CD4-positive, alpha-beta memory T cell (primary cell): ENCODE measurements at regions not wholly inside any gene's neighbourhood (a gene's known extent, or its start where the extent isn't known, plus 50 kb on each side); places are given as distances from the start of the nearest gene placed in this dataset.

ENCODE experiments used
- CTCF ChIA-PET: fragments of 350-600 bp; sonication (Branson Sonifier 250); formaldehyde crosslinking; loops from one replicate; lab custom pipeline; 2021; ENCODE audit warnings: inconsistent platforms; ENCODE audit not compliant: partially characterized antibody; lab: Charles Lee
- POLR2A ChIA-PET: fragments of 350-600 bp; sonication (Branson Sonifier 250); formaldehyde crosslinking; loops from one replicate; lab custom pipeline; 2021; ENCODE audit not compliant: partially characterized antibody; lab: Charles Lee
- DNase-seq, 5 donors: peaks; one replicate each; pipeline versions ENCODE4 v3.0.0 to v3.0.0-alpha.2; 2020 to 2022; ENCODE audit warnings: mixed read lengths in 1 of 5
- H3K27ac ChIP-seq: one replicate; pipeline ENCODE4 v1.7.0; 2013; ENCODE audit warnings: low read depth, low read length
- H3K27me3 ChIP-seq: 2 replicates; pipeline ENCODE4 v1.7.0; 2013; ENCODE audit warnings: mild to moderate bottlenecking, low read length, moderate library complexity; ENCODE audit not compliant: insufficient read depth
- H3K36me3 ChIP-seq: 2 replicates; pipeline ENCODE4 v1.7.0; 2013; ENCODE audit warnings: mild to moderate bottlenecking, low read length, moderate library complexity; ENCODE audit not compliant: insufficient read depth
- H3K4me1 ChIP-seq: 2 replicates; pipeline ENCODE4 v1.7.0; 2013; ENCODE audit warnings: mild to moderate bottlenecking, low read length, moderate library complexity; ENCODE audit not compliant: insufficient read depth
- H3K4me3 ChIP-seq, 2 donors: one replicate each; pipeline ENCODE4 v1.7.0; 2013; ENCODE audit warnings: low read length in 2 of 2, mild to moderate bottlenecking in 1 of 2
- H3K9me3 ChIP-seq, 2 donors: one replicate each; pipeline ENCODE4 v1.7.0; 2013; ENCODE audit warnings: low read length in 2 of 2, control low read depth in 1 of 2; ENCODE audit not compliant: control insufficient read depth in 1 of 2
- H3K27ac Mint-ChIP-seq, 7 donors: one replicate each; pipeline ENCODE4 v1.8.0; 2020 to 2021; ENCODE audit warnings: mixed read lengths in 7 of 7, mild to moderate bottlenecking in 6 of 7, inconsistent platforms in 3 of 7, moderate library complexity in 3 of 7
- H3K27me3 Mint-ChIP-seq, 2 donors: one replicate each; pipeline ENCODE4 v1.8.0; 2020 to 2021; ENCODE audit warnings: mixed read lengths in 2 of 2
- H3K36me3 Mint-ChIP-seq, 2 donors: one replicate each; pipeline ENCODE4 v1.8.0; 2020 to 2021; ENCODE audit warnings: mixed read lengths in 2 of 2, inconsistent platforms in 1 of 2, mild to moderate bottlenecking in 1 of 2
- H3K4me1 Mint-ChIP-seq, 4 donors: one replicate each; pipeline ENCODE4 v1.8.0; 2020 to 2021; ENCODE audit warnings: mixed read lengths in 4 of 4, mild to moderate bottlenecking in 1 of 4
- H3K4me3 Mint-ChIP-seq, 8 donors: one replicate each; pipeline ENCODE4 v1.8.0; 2020 to 2021; ENCODE audit warnings: mixed read lengths in 8 of 8, mild to moderate bottlenecking in 7 of 8, moderate library complexity in 6 of 8, inconsistent platforms in 3 of 8
- H3K9me3 Mint-ChIP-seq, 8 donors: one replicate each; pipeline ENCODE4 v1.8.0; 2020 to 2021; ENCODE audit warnings: mixed read lengths in 8 of 8, mild to moderate bottlenecking in 5 of 8, inconsistent platforms in 3 of 8, moderate library complexity in 1 of 8
- intact Hi-C: fragments of 100-400 bp; cut with micrococcal nuclease; formaldehyde crosslinking; loops from one replicate; pipeline ENCODE4 v1.15.1; 2023

- intact Hi-C loops, result no loop called here
- Mint-ChIP-seq H3K27ac (no peak overlapping the region), H3K4me3 (no peak overlapping the region), H3K27me3 (no peaks in the 10 kb centered on the region), H3K4me1 (no peaks in the 10 kb centered on the region), H3K36me3 (no peaks in the 10 kb centered on the region), H3K9me3 (peaks cover 0 to 8% (median 2%) of the 10 kb centered on the region in 8 donors)
- POLR2A ChIA-PET, result no interaction called here
- Histone ChIP-seq H3K27me3 (no peaks in the 10 kb centered on the region), H3K4me1 (no peaks in the 10 kb centered on the region), H3K9me3 (no peaks in the 10 kb centered on the region), H3K27ac (no peak overlapping the region), H3K4me3 (no peak overlapping the region), H3K36me3 (no peaks in the 10 kb centered on the region)
- CTCF ChIA-PET, result no interaction called here
- DNase-seq, result no peak
Observed at GRCh38 chr10:90481326-90481923, 376.4 kb downstream of the HTR7 start.

DNA sequence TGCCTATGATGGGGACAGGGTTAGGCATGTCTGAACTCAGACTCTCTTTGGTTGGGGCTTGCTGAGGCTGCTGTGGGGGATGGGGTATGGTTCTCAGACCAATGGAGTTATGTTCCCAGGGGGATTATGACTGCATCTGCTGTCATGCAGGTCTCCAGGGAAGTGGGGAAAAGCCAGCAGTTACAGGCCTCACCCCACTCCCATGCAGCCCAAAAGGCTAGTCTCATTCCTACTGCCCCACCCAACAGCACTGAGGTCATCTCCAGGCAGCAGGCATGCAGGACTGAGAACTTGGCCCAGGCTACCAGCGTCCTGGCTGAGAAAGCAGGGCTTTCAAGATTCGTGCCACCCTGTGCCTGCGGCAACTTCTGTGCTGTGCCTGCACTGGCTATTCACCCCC is 373.3 kb downstream of the HTR7 start:
- no peak overlapping the region for H3K4me3 Mint-ChIP-seq
- no peak for DNase-seq
- no peaks in the 10 kb centered on the region for H3K27me3 ChIP-seq

DNA sequence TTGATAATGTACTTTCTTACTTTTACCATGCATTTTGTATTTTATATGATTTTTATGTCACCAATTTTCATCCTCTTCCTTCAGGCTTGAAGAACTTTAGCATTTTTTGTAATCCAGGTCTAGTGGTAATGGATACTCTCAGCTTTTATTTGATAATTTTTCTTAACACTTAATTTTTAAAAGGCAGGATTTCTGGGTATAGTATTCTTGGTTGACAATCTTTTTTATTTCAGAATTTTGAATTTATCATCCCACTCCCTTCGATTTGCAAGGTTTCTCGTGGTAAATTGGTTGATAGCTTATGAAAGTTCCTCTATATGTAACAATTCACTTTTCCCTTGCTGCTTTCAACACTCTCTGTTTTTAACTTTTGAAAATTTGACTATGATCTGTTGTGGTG is 363.7 kb downstream of the HTR7 start:
- Histone ChIP-seq H3K4me1 (no peaks in the 10 kb centered on the region), H3K36me3 (no peaks in the 10 kb centered on the region), H3K9me3 (peaks cover 0 to 8% of the 10 kb centered on the region in 2 donors), H3K4me3 (no peak overlapping the region), H3K27ac (no peak overlapping the region), H3K27me3 (no peaks in the 10 kb centered on the region)
- CTCF ChIA-PET, result no interaction called here
- POLR2A ChIA-PET, result no interaction called here
- intact Hi-C loops, result no loop called here
- Mint-ChIP-seq H3K4me1 (no peaks in the 10 kb centered on the region), H3K9me3 (peaks cover 0 to 44% (median 27%) of the 10 kb centered on the region in 8 donors), H3K27ac (no peak overlapping the region), H3K36me3 (no peaks in the 10 kb centered on the region), H3K27me3 (no peaks in the 10 kb centered on the region), H3K4me3 (no peak overlapping the region)
- no peak for DNase-seq

More for the DNA sequence above, 373.3 kb downstream of the HTR7 start:
- intact Hi-C loops, result no loop called here
- H3K4me1 ChIP-seq, result no peaks in the 10 kb centered on the region
- H3K4me3 ChIP-seq, result no peak overlapping the region
- H3K36me3 ChIP-seq, result no peaks in the 10 kb centered on the region
- Mint-ChIP-seq H3K27me3 (no peaks in the 10 kb centered on the region), H3K27ac (no peak overlapping the region), H3K36me3 (no peaks in the 10 kb centered on the region), H3K4me1 (no peaks in the 10 kb centered on the region), H3K9me3 (peaks cover 0 to 8% (median 3%) of the 10 kb centered on the region in 8 donors)
- POLR2A ChIA-PET, result no interaction called here
- H3K9me3 ChIP-seq, result no peaks in the 10 kb centered on the region
- H3K27ac ChIP-seq, result no peak overlapping the region
- CTCF ChIA-PET, result no interaction called here

DNA sequence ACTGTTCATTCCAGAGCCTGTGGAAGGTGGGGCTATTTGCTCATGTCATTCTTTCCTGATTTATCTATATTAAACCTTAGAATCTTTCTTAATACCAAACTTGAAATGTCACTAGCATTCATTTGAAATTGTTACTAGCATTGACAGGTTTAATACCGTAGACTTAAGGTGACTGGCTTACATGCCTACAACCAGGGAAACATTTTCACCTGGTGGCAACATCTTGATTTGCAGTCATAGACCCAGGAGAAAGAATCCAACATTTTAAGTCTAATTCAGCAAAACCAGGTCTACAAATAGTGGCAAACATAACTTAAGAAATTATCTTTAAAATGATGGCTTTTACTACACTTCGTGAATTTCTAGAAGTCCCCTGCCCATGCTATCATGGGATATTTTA is 353.7 kb downstream of the HTR7 start:
- H3K27me3 ChIP-seq, result no peaks in the 10 kb centered on the region
- H3K4me1 ChIP-seq, result no peaks in the 10 kb centered on the region
- no peak overlapping the region for H3K4me3 ChIP-seq
- intact Hi-C loops, result no loop called here
- ChIA-PET POLR2A (no interaction called here), CTCF (no interaction called here)
- Mint-ChIP-seq H3K36me3 (no peaks in the 10 kb centered on the region), H3K9me3 (peaks cover 0 to 6% (median under 1%) of the 10 kb centered on the region in 8 donors), H3K27ac (no peak overlapping the region), H3K27me3 (no peaks in the 10 kb centered on the region), H3K4me3 (no peak overlapping the region), H3K4me1 (no peaks in the 10 kb centered on the region)
- no peak for DNase-seq
- no peak overlapping the region for H3K27ac ChIP-seq
- no peaks in the 10 kb centered on the region for H3K9me3 ChIP-seq
- H3K36me3 ChIP-seq, result no peaks in the 10 kb centered on the region

DNA sequence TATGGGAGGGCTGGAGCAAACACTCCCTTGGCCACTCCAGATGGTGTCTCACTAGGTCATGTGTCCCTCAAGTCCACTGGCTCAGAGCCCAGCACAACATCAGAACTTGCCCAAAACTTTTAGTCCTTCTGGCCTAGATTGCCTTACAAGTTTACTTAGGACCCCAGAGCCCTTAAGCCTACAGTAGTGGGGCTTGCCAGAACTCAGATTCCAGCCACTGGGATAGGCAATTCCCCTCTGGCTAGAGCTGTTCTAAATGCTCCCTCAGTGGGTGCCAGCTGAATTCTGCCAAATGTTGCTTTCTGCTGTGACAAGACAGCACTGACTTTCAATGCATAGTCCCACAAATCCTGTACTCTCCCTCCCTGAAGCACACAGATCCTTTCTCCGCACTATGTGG is 331.1 kb downstream of the HTR7 start:
- Histone ChIP-seq H3K27me3 (no peaks in the 10 kb centered on the region), H3K4me3 (no peak overlapping the region), H3K27ac (no peak overlapping the region), H3K9me3 (no peaks in the 10 kb centered on the region), H3K4me1 (no peaks in the 10 kb centered on the region), H3K36me3 (no peaks in the 10 kb centered on the region)
- peaks cover 0 to 2% (median 0%) of the 10 kb centered on the region in 4 donors for H3K4me1 Mint-ChIP-seq
- H3K4me3 Mint-ChIP-seq, result no peak overlapping the region
- no peak overlapping the region for H3K27ac Mint-ChIP-seq
- H3K9me3 Mint-ChIP-seq, result peaks cover 0 to 13% (median 3%) of the 10 kb centered on the region in 8 donors
- H3K27me3 Mint-ChIP-seq, result peaks cover 1 to 3% of the 10 kb centered on the region in 2 donors
- POLR2A ChIA-PET, result no interaction called here
- intact Hi-C loops, result no loop called here
- H3K36me3 Mint-ChIP-seq, result no peaks in the 10 kb centered on the region
- CTCF ChIA-PET, result no interaction called here
- DNase-seq, result no peak

- ChIA-PET CTCF (no interaction called here), POLR2A (no interaction called here)
- DNase-seq, result no peak
- Histone ChIP-seq H3K27ac (no peak overlapping the region), H3K4me1 (no peaks in the 10 kb centered on the region), H3K27me3 (no peaks in the 10 kb centered on the region), H3K9me3 (no peaks in the 10 kb centered on the region), H3K36me3 (no peaks in the 10 kb centered on the region), H3K4me3 (no peak overlapping the region)
- peaks cover 0 to 4% (median 0%) of the 10 kb centered on the region in 8 donors for H3K9me3 Mint-ChIP-seq
- no peak overlapping the region for H3K4me3 Mint-ChIP-seq
- no peak overlapping the region for H3K27ac Mint-ChIP-seq
- peaks cover 1 to 3% of the 10 kb centered on the region in 2 donors for H3K27me3 Mint-ChIP-seq
- H3K36me3 Mint-ChIP-seq, result no peaks in the 10 kb centered on the region
- peaks cover 0 to 2% (median 0%) of the 10 kb centered on the region in 4 donors for H3K4me1 Mint-ChIP-seq
- intact Hi-C loops, result no loop called here
Observed at GRCh38 chr10:90530521-90530920, 327.3 kb downstream of the HTR7 start.

- no peaks in the 10 kb centered on the region for H3K4me1 Mint-ChIP-seq
- DNase-seq, result no peak
- Histone ChIP-seq H3K36me3 (no peaks in the 10 kb centered on the region), H3K27me3 (no peaks in the 10 kb centered on the region), H3K9me3 (no peaks in the 10 kb centered on the region), H3K4me3 (no peak overlapping the region), H3K27ac (no peak overlapping the region), H3K4me1 (no peaks in the 10 kb centered on the region)
- POLR2A ChIA-PET, result no interaction called here
- H3K27ac Mint-ChIP-seq, result no peak overlapping the region
- H3K4me3 Mint-ChIP-seq, result no peak overlapping the region
- peaks cover 0 to 9% (median 0%) of the 10 kb centered on the region in 8 donors for H3K9me3 Mint-ChIP-seq
- H3K27me3 Mint-ChIP-seq, result peaks cover 1 to 2% of the 10 kb centered on the region in 2 donors
- intact Hi-C loops, result no loop called here
- H3K36me3 Mint-ChIP-seq, result no peaks in the 10 kb centered on the region
- CTCF ChIA-PET, result no interaction called here
Observed at GRCh38 chr10:90557385-90557784, 300.5 kb downstream of the HTR7 start.
